Type B pancreatic cell (in vitro differentiated cells): ENCODE measurements at regions not wholly inside any gene's neighbourhood (a gene's known extent, or its start where the extent isn't known, plus 50 kb on each side); places are given as distances from the start of the nearest gene placed in this dataset.
"Not testable (repeated sequence)": the region's sequence is repeated elsewhere in the genome, so short reads cannot be mapped to it uniquely, and the experiment has no call there.

Experiments used
- DNase-seq: peaks from one replicate; pipeline ENCODE4 v3.0.0; 2021; ENCODE audit warnings: mixed read lengths; ENCODE audit not compliant: unreplicated experiment; ENCODE audit errors: extremely low spot score
- H3K27ac Mint-ChIP-seq: 2 replicates; pipeline ENCODE4 v1.8.0; 2021; ENCODE audit warnings: mild to moderate bottlenecking, mixed read lengths
- H3K27me3 Mint-ChIP-seq: 2 replicates; pipeline ENCODE4 v1.8.0; 2021; ENCODE audit warnings: mixed read lengths
- H3K36me3 Mint-ChIP-seq: 2 replicates; pipeline ENCODE4 v1.8.0; 2021; ENCODE audit warnings: mixed read lengths
- H3K4me1 Mint-ChIP-seq: one replicate; pipeline ENCODE4 v1.8.0; 2021; ENCODE audit warnings: mixed read lengths; ENCODE audit not compliant: unreplicated experiment
- H3K4me3 Mint-ChIP-seq: 2 replicates; pipeline ENCODE4 v1.8.0; 2021; ENCODE audit warnings: mild to moderate bottlenecking, mixed read lengths
- H3K9me3 Mint-ChIP-seq: 2 replicates; pipeline ENCODE4 v1.8.0; 2021; ENCODE audit warnings: mixed read lengths
- TF ChIP-seq, protein P1 (sequence below): fragments of 200-600 bp; sonication (generic); conservative IDR thresholded peaks from 2 replicates; pipeline ENCODE4 v1.5.0; 2021; ENCODE audit warnings: antibody characterized with exemption, mild to moderate bottlenecking

DNA sequence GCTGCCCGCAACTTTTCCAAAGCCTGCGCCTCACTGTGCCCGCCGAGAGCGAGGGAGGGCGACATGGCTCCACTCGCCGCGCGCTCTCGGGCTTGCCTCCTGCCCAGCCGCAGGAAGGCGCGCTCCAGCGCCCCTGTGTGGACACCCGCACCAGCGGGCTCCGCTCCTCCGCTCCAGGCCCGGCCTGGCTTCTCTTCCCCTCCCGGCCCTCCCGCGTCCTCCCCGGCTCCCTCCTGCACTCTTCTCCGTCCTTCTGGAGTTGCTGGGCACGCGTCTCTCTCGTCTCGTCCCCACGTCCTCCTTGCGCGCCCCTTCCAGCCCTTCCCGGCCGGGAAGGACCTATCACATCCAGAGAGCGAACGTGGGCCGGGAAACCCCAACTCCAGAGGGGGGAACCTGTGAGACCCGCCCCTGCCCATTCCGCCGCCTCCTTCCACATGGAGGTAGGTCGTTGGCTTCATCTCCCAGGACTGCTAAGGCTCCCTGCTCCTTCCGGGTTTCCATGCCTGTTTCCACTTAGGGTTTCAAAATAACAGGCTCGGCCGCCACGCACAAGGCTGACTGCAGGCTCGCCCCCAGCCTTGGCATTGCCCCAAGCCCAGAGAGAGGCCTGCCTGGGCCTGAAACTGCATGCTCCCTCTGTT is 175.4 kb downstream of the ATP6V0E2 start:
- peaks cover 47% of the 10 kb centered on the region for H3K27me3 Mint-ChIP-seq
- peak overlapping the region; percentile 50 for H3K27ac Mint-ChIP-seq
- not testable (repeated sequence) for H3K36me3 Mint-ChIP-seq, H3K4me1 Mint-ChIP-seq, H3K9me3 Mint-ChIP-seq
- peak; percentile 73 for DNase-seq
- TF ChIP-seq, protein P1, sequence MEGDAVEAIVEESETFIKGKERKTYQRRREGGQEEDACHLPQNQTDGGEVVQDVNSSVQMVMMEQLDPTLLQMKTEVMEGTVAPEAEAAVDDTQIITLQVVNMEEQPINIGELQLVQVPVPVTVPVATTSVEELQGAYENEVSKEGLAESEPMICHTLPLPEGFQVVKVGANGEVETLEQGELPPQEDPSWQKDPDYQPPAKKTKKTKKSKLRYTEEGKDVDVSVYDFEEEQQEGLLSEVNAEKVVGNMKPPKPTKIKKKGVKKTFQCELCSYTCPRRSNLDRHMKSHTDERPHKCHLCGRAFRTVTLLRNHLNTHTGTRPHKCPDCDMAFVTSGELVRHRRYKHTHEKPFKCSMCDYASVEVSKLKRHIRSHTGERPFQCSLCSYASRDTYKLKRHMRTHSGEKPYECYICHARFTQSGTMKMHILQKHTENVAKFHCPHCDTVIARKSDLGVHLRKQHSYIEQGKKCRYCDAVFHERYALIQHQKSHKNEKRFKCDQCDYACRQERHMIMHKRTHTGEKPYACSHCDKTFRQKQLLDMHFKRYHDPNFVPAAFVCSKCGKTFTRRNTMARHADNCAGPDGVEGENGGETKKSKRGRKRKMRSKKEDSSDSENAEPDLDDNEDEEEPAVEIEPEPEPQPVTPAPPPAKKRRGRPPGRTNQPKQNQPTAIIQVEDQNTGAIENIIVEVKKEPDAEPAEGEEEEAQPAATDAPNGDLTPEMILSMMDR, result peak; percentile 61
- H3K4me3 Mint-ChIP-seq, result peak overlapping the region; percentile 89

DNA sequence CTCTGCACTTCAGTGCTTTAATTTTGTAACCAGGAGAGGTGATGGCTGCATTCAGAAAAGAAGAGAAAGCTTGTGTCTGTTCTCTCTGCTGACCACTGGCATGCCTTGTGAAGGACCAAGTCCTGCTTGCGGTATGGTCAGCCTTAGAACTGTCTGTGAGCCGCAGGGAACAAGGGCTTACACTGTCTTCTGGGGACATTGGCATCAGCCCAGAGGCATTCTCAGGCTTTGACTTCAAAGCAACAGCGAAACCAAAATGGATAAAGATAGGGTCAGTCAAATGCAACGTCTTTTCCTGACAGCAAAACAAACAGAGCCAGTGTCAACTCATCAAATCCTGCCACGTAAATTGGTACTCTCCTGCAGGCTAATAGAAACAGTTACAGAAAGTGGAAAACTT is 179.6 kb downstream of the ATP6V0E2 start:
- not testable (repeated sequence) for H3K4me3 Mint-ChIP-seq, DNase-seq, H3K9me3 Mint-ChIP-seq, H3K4me1 Mint-ChIP-seq, H3K36me3 Mint-ChIP-seq, H3K27ac Mint-ChIP-seq
- H3K27me3 Mint-ChIP-seq, result peaks cover 33% of the 10 kb centered on the region

DNA sequence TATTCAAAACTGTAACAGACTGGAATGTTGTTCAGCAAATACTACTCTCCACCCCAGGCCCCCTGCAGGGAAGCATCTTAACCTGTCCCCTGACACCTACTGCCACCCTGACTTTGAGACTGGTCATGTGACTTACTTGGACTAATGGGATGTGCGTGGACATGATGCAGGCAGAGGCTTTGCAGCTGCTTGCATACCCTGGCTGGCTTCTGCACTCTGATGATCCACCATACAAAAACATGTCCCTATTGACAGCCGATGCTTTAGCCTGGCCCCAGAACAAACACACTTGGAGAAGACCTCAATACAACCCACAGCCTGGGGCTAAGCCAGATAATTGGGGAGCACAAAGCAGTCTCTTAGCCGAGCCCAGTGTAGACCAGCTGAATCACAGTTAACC is 180.5 kb downstream of the ATP6V0E2 start:
- not testable (repeated sequence) for H3K9me3 Mint-ChIP-seq, H3K36me3 Mint-ChIP-seq, H3K4me3 Mint-ChIP-seq, H3K4me1 Mint-ChIP-seq, DNase-seq, H3K27ac Mint-ChIP-seq
- H3K27me3 Mint-ChIP-seq, result peaks cover 37% of the 10 kb centered on the region

DNA sequence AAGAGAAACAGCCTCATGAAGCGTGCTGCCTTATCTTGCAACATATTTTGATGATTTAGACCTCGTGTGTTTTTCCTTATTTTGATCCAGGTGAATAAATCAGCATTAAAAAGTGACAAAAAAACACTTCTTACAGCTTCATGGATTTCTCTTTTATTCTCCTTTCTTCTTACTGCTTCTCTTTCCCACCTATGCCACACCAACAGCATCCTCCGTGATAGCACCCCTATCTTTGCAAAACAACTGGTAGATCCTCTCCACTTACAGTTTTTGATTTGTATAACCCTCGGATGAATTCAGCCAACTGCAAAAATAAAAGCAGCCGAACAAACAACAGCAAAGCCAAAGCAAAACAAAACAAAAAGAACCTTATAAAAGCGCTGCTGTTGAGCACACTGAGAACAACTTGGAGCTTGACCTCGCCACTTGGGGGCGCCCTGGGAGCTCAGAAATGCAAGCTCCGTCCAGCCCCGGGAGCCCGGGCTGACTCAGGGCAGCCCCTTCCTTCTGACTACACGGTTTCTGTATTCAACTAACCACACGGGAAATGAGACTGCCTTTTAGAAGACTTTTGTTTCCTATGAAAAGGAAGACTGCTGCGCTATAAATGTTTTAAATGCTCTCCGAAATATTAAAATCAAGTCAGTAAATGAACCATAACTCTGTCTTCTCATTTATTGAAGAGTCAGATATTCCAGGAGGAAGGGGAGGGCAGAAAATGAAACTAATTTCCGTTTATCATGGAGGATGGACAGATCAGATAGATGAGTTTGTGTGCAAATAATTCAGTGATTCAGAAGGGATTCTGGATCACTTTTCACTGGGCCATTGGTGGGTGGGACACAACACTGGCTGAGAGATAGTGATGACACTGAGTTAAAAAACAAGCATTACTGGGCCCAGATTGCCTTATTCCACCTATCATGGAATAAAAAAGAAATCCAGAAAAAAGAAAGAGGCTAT is 186.8 kb downstream of the ATP6V0E2 start:
- H3K4me3 Mint-ChIP-seq, H3K27ac Mint-ChIP-seq, H3K36me3 Mint-ChIP-seq, H3K4me1 Mint-ChIP-seq, H3K9me3 Mint-ChIP-seq: not testable (repeated sequence)
- peaks cover 15% of the 10 kb centered on the region for H3K27me3 Mint-ChIP-seq
- DNase-seq, result peak; percentile 81
- TF ChIP-seq, protein P1, result peak; percentile 70

DNA sequence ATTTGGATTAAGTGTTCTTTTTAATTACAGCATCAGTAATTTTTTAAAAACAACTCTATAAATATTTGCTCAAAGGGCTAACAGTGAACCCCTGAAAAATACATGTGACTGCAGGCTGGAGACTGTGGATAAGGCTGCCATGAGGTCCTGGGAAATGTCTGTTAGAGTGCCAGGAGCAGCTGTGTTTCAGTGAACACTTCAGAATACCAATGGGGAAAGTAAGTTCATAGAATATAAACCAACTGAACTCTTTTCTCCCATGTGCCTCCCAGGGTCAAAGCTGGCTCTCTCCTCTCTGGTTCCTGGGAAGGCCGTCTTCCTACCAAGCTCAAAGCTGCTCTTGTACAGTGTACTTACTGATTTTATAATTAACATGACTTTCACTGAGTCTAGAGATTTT is 189.4 kb downstream of the ATP6V0E2 start:
- peaks cover 12% of the 10 kb centered on the region for H3K27me3 Mint-ChIP-seq
- not testable (repeated sequence) for H3K4me3 Mint-ChIP-seq, H3K27ac Mint-ChIP-seq, H3K9me3 Mint-ChIP-seq, DNase-seq, H3K36me3 Mint-ChIP-seq, H3K4me1 Mint-ChIP-seq

DNA sequence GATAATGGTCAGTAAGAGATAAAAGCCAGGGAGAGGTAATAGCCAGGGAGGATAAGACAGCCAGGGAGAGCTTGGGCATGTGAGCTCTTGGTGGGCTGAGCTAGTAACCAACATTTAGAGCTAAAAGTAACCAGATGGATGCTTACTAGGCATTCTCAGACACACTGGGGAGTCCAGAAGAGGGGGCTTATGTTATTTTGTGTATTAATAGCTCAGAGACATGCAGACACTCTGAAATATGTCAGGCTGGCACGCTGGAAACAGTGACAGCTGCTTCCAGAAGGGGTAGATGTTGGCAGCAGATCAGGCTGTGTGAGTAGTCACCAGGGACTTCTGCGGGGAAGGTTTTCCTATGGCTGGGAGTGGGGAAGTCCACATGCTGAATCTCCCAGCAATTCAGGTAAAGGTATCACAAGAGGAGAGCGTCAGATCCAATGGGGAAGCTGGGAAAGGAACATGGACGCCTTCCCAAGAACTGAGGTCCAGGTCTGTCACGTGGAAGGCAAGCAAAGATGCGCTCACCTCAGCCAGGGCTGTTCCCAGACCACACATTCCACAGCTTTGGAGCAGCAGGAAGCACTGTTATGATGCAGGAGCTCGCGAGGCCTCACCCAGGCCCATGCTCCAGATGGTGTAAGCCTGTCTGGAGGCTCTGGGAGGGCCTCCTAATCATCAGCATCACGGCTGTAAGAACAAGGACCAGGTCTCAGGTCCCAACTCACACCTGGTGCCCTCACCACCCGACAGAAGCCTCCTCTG is 196.0 kb downstream of the ATP6V0E2 start:
- not testable (repeated sequence) for H3K9me3 Mint-ChIP-seq, H3K27ac Mint-ChIP-seq, H3K36me3 Mint-ChIP-seq, H3K27me3 Mint-ChIP-seq, H3K4me3 Mint-ChIP-seq, DNase-seq, H3K4me1 Mint-ChIP-seq

DNA sequence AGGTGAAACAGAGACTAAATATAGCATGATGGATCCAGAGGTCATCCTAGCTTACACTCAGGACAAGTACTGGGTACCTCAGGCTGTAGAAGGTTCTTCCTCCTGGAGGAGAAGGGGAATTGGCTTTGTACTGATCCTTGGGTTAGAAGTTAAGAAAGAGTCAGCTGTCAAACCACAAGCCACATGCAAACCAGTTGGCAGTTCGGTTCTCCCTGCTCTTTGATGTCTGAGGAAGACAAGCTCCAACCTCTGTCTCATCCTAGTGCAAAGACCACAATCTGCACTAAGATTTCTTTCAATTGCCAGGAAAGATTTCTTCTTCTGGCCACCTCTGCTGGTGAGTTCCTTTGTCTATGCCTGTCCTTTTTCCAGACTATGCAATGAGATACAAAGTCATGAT is 203.8 kb downstream of the ATP6V0E2 start:
- not testable (repeated sequence) for H3K9me3 Mint-ChIP-seq, H3K4me1 Mint-ChIP-seq, H3K27ac Mint-ChIP-seq, H3K4me3 Mint-ChIP-seq, H3K27me3 Mint-ChIP-seq, H3K36me3 Mint-ChIP-seq, DNase-seq

DNA sequence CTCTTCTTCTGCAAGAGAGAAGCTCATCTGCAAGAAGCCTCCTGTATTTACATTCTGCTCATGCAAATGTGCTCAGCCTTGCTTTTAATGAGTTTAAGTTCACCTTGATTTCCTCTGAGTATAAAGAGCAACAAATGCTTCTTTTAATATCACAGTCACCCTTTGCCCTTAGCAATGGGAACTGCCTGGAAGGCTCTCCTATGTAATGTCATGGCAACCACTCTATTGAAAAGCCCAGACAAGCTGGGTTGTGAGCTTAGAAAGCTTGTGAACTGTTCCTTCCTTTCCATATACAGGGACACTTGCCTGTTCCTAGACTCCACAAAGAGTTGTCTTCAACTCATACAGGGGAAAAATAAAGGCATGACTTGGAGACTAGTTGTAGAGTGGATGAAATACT is 208.1 kb downstream of the ATP6V0E2 start:
- not testable (repeated sequence) for H3K4me1 Mint-ChIP-seq, DNase-seq, H3K27ac Mint-ChIP-seq, H3K4me3 Mint-ChIP-seq, H3K9me3 Mint-ChIP-seq, H3K36me3 Mint-ChIP-seq
- peaks cover 19% of the 10 kb centered on the region for H3K27me3 Mint-ChIP-seq
